NB4 (cell line): ENCODE measurements at regions not wholly inside any gene's neighbourhood (a gene's known extent, or its start where the extent isn't known, plus 50 kb on each side); places are given as distances from the start of the nearest gene placed in this dataset.

Experiments used
- POLR2A ChIP-seq: IDR thresholded peaks from 2 replicates; pipeline ENCODE4 v1.6.1; 2011; ENCODE audit warnings: mild to moderate bottlenecking; ENCODE audit not compliant: insufficient read length; ENCODE audit errors: extremely low read depth
- TF ChIP-seq, protein P1 (sequence below): IDR thresholded peaks from one replicate; pipeline ENCODE4 v1.5.1; 2012; ENCODE audit warnings: low read depth, low read length
- TF ChIP-seq, protein P2 (sequence below): IDR thresholded peaks from 2 replicates; pipeline ENCODE4 v1.6.1; 2011; ENCODE audit warnings: low read depth, low read length

DNA sequence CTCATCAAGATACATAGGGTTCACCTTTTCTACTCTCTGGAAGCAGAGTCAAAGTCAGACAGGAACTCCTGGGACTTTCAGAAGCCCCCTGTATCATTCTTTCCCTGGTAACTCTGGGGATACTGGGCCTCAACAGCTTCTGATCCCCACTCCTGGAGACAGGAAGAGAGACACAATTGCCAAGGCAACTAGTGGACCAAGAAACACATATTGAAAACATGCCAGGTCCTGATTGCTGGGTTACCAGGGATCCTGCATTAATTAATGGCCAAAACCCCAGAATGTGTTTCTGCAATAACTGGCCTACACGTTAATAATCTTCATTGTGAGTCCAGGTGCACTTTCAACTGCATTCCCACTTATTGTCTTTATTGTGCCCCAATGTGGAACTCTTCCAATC, 260.8 kb upstream of the POU2AF2 start:
- TF ChIP-seq, protein P1, sequence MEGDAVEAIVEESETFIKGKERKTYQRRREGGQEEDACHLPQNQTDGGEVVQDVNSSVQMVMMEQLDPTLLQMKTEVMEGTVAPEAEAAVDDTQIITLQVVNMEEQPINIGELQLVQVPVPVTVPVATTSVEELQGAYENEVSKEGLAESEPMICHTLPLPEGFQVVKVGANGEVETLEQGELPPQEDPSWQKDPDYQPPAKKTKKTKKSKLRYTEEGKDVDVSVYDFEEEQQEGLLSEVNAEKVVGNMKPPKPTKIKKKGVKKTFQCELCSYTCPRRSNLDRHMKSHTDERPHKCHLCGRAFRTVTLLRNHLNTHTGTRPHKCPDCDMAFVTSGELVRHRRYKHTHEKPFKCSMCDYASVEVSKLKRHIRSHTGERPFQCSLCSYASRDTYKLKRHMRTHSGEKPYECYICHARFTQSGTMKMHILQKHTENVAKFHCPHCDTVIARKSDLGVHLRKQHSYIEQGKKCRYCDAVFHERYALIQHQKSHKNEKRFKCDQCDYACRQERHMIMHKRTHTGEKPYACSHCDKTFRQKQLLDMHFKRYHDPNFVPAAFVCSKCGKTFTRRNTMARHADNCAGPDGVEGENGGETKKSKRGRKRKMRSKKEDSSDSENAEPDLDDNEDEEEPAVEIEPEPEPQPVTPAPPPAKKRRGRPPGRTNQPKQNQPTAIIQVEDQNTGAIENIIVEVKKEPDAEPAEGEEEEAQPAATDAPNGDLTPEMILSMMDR: no peak
- no peak for TF ChIP-seq POLR2A
- TF ChIP-seq, protein P2, sequence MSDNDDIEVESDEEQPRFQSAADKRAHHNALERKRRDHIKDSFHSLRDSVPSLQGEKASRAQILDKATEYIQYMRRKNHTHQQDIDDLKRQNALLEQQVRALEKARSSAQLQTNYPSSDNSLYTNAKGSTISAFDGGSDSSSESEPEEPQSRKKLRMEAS: no peak
